ENCODE measurements at regions not wholly inside any gene's neighbourhood (a gene's known extent, or its start where the extent isn't known, plus 50 kb on each side); places are given as distances from the start of the nearest gene placed in this dataset.

GRCh38 chr6:148041546-148041945, 301.1 kb upstream of the SASH1 start:
- TF ChIP-seq CTCF (IDR thresholded peaks at IDR 0.05): no peak
- TF ChIP-seq POLR2A (IDR thresholded peaks at IDR 0.05): no peak

Measured in breast epithelium (tissue), 3 donors.